ENCODE measurements at regions not wholly inside any gene's neighbourhood (a gene's known extent, or its start where the extent isn't known, plus 50 kb on each side); places are given as distances from the start of the nearest gene placed in this dataset.

- DNase-seq (ENCODE audit: low spot score): no peak
These were observed 186.0 kb upstream of the FRMPD4 start for GRCh38 chrX:11952176-11952720.

- DNase-seq (ENCODE audit: low spot score): no peak
These were observed 184.7 kb upstream of the FRMPD4 start for GRCh38 chrX:11953615-11954014.

DNA sequence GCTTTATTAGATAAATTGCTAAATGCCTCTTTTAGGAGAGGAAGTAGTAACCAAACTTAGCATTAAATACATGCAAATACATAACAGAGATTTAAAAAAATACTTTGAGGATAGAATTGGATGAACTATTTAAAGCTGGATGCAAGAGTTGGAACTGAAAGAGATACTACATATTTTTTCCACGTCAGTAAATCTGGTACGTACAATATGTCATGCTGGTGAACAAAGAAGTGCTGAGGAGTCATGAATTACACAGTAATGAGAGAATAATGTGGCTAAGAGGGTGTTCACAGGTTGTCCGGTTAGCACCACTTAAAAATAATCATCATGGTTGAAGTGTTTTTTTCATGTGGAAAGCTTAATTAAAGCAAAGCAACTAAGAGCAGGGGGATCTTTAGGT, 184.1 kb upstream of the FRMPD4 start:
- no peak for DNase-seq (ENCODE audit: low spot score)

GRCh38 chrX:11960031-11960430, 178.2 kb upstream of the FRMPD4 start:
- no peak for DNase-seq (ENCODE audit: low spot score)

- DNase-seq (ENCODE audit: low spot score): no peak
These were observed 172.8 kb upstream of the FRMPD4 start for GRCh38 chrX:11965436-11965835.

- DNase-seq (ENCODE audit: low spot score): no peak
These were observed 170.0 kb upstream of the FRMPD4 start for GRCh38 chrX:11967986-11968869.

DNA sequence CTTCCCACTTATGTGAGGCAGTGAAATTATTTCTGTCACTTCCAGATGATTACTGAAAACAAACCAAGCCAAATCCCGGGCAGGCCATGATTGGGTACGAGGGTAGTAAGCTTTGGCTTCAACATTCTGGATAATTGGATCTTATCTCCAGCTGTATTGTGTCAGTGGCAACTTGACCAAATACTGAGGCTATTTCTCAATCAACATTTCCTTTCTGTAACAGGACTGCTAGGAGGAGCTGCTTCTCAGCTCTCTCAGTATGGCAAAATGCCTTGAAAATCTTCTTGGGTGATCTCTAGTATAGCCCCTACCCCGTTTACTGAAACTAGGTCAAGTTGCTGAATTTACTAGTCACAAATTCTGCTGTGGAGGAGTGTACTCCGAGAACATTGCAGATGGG, 169.3 kb upstream of the FRMPD4 start:
- no peak for DNase-seq (ENCODE audit: low spot score)

DNA sequence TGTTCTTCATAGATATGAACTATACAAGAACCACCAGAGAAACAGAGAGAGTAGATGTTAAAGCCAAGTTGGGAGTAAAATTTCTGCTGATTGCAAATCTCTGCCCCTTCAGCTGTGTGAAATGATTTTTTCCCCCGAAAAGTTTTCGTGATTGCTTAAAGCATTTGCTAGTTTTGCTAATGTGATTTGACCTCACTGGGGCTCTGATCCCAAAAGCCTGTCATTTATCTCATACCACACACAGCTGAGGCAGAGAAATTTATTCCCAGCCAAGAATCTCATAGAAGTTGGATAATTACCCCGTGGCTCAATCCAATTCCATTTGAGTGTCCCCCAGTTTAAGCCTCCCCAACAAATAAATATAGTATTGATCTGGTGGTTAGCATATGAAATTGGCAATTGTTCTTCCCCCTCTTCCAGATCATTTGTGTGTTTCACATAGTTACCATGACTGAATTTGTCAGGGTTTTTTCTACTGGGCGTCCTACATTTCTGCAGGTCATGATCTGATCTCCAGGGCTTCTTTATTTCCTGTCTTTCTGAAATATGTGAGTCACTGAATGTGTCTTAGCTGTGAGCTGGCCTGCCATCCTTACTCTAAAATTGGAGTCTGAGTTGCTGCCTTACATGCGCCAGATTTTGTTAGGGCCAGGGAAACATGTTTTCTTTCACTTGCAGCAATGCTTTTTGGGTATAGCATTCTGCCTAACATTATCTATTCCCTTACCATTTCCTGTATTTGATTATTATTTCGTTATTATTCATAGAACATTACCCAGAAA, 167.5 kb upstream of the FRMPD4 start:
- DNase-seq (ENCODE audit: low spot score): no peak

GRCh38 chrX:11976663-11977062, 161.6 kb upstream of the FRMPD4 start:
- DNase-seq (ENCODE audit: low spot score): no peak

GRCh38 chrX:11992271-11992670, 146.0 kb upstream of the FRMPD4 start:
- no peak for DNase-seq (ENCODE audit: low spot score)

DNA sequence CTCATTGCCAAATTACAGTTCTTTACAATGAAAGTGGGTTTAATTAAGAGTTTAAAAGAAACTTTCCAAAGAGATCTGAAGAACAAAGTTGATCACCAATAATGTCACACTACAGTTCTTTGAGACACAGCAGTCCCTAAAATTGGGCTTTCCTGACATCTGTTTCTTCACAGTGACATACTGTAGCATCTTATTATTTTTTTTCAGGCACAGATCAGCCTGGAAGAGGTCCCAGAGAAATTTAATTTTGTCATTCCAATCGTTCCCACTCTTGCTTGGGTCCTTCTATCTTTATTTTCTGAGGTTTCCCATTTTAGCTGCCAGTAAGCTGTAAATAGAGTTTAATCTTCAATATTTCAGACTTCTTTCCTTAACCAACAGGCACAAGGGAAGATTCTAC, 143.1 kb upstream of the FRMPD4 start:
- DNase-seq (ENCODE audit: low spot score): no peak

- DNase-seq (ENCODE audit: low spot score): no peak
These were observed 141.5 kb upstream of the FRMPD4 start for GRCh38 chrX:11996810-11997209.

- no peak for DNase-seq (ENCODE audit: low spot score)
These were observed 139.3 kb upstream of the FRMPD4 start for GRCh38 chrX:11998944-11999343.

GRCh38 chrX:12002876-12003275, 135.4 kb upstream of the FRMPD4 start:
- DNase-seq (ENCODE audit: low spot score): no peak

GRCh38 chrX:12007881-12008280, 130.4 kb upstream of the FRMPD4 start:
- no peak for DNase-seq (ENCODE audit: low spot score)

GRCh38 chrX:12010436-12010835, 127.8 kb upstream of the FRMPD4 start:
- no peak for DNase-seq (ENCODE audit: low spot score)

DNA sequence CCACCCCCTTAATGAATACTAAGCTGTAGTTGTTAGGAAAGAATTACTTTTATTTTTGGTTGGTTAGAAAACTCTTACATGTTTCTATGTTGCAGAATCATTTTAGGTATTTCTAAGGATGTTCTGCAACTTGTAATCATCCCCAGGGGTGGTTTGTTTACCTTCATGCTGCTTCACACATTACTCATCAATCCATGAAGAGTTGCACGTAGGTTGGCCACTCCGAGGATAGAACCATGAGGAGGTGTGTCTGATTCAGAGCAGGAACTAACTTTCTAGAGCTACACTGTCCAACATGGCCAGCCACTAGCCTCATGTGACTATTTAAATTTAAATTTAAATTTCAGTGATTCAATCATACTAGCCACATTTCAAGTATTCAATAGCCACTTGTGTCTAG, 127.2 kb upstream of the FRMPD4 start:
- no peak for DNase-seq (ENCODE audit: low spot score)

DNA sequence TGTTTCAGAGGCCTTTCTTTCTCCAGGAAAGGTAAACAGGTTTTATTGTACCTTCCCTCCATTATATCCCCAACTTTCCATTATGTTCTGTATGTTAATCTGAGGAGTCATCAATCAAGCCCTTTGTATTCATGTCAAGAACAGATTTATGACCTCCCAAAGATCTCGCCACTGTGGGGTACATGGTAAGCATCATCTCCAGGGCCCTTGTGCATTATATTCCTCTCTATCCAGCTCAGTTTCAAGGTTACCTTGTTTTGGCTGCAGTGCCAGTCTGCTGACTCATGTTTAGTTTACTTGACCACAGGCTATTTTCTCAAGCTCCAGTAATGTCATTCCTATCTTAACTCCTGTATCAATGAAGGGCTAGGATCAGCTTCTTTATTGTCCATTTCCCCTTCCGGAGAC, 125.1 kb upstream of the FRMPD4 start:
- DNase-seq (ENCODE audit: low spot score): no peak

DNA sequence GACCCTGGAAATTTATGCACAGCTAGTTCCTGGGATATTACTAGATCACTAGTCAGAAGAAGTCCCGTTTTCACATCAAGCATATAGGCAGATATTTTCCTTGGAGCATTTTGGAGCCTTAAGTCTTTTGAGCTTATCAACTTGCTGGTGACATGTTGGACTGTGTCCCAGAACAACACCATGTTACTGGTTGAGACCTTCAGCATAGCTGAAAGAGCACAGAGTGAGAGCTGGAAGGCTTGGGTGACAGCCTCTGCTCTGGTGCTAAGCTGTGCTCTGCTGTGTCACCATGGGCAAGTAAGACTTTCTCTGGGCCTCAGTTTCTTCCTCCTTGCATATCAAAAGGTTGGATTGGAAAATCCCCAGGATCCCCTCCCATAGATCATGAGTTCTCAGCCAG, 116.6 kb upstream of the FRMPD4 start:
- no peak for DNase-seq (ENCODE audit: low spot score)

DNA sequence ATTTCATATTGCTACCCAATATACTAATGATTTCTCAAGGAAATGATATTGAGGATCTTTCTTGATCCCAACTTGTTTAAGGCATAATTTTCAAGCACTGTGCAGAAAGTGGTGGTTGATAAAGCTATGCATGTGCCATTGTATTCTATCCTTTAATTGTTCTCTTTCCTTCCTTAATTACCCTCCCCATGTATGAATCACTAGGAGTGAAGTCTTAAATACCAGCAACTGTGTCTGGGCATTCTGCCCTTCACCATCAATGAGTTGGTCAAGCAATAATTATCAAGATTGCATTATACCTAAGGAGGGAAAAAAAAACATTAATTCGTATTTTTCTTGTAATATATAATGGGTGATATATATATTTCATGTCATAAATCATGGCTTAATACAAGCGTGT, 111.8 kb upstream of the FRMPD4 start:
- DNase-seq (ENCODE audit: low spot score): no peak

DNA sequence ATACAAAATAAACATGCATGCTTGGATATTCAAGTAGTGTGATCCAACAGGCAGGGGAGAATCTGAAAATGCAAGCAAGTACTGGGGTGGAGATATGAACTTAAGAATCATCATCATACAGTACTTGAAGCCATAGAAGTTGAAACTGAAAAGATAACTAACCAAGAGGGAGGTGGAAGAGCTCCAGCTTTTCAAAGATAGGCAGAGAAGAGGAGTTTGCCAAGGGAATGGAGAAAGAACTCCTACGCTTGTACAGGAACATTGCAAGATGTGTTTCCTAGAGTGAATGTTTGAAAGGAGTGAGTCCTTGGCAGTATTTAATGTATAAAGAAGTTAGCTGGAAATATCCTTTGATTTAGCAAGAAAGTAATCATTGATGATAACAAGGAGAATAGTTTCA, 106.2 kb upstream of the FRMPD4 start:
- no peak for DNase-seq (ENCODE audit: low spot score)

DNA sequence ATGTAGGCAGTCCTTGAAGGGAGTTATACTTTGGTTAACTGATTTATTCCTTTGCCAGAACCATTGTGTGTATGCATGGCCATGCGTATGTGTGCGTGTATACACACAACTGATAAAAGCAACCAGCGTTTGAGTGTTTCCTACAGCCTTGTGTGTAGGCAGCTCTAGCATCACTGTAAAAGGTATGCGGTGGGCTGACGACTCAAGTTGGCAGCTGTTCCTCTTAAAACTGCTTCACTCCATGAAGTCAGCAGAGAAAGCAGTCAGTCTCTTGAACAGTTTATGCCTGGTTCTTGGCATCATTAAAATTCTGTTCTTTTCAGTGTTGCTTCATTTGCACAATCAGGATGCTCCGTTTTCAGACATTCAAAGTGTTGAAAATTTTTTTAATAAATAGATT, 103.5 kb upstream of the FRMPD4 start:
- no peak for DNase-seq (ENCODE audit: low spot score)

- DNase-seq (ENCODE audit: low spot score): no peak
These were observed 95.7 kb upstream of the FRMPD4 start for GRCh38 chrX:12042615-12043014.
